PC-3 (cell line): ENCODE measurements at regions not wholly inside any gene's neighbourhood (a gene's known extent, or its start where the extent isn't known, plus 50 kb on each side); places are given as distances from the start of the nearest gene placed in this dataset.
A peak's percentile ranks its signal among the peaks of the same experiment; 100 is the strongest.

ENCODE experiments used
- ATAC-seq: fragments of 200-7000 bp; cut with Tn5 transposase; 2 replicates; pipeline ENCODE4 v1.9.1; 2020; ENCODE audit warnings: mild to moderate bottlenecking, moderate library complexity
- BruUV-seq: library from RNA; stranded (reverse); fragments of 400-500 nt; replicated peaks from 2 replicates; lab custom pipeline; 2021; lab: Mats Ljungman, UMichigan
- CTCF ChIA-PET: fragments of 300-600 bp; sonication (Branson Sonifier 250); formaldehyde crosslinking; loops from one replicate; lab custom pipeline; 2022; ENCODE audit warnings: antibody characterized with exemption; lab: Charles Lee
- POLR2A ChIA-PET: fragments of 300-600 bp; sonication (Branson Sonifier 250); formaldehyde crosslinking; loops from one replicate; lab custom pipeline; 2022; ENCODE audit warnings: antibody characterized with exemption; ENCODE audit not compliant: unreplicated experiment; lab: Charles Lee
- DNase-seq: peaks from one replicate; pipeline ENCODE4 v3.0.0-alpha.2; 2015
- H2AFZ ChIP-seq: fragments of 300-600 bp; sonication (generic); 2 replicates; pipeline ENCODE4 v1.6.0; 2016; ENCODE audit warnings: antibody characterized with exemption, low read length
- H3F3A ChIP-seq: fragments of 300-600 bp; sonication (generic); one replicate; pipeline ENCODE4 v1.6.0; 2017; ENCODE audit warnings: antibody characterized with exemption, low read length, control low read depth, mild to moderate bottlenecking; ENCODE audit not compliant: unreplicated experiment
- H3K27ac ChIP-seq: fragments of 300-600 bp; sonication (generic); 2 replicates; pipeline ENCODE4 v1.5.1; 2016; ENCODE audit warnings: mild to moderate bottlenecking, low read length
- H3K27me3 ChIP-seq: fragments of 300-600 bp; sonication (generic); 2 replicates; pipeline ENCODE4 v1.6.1; 2016; ENCODE audit warnings: low read length, mixed read lengths
- H3K36me3 ChIP-seq: fragments of 300-600 bp; sonication (generic); 2 replicates; pipeline ENCODE4 v1.6.1; 2016; ENCODE audit warnings: low read depth, mixed run types, low read length, mixed read lengths
- H3K4me1 ChIP-seq: fragments of 300-600 bp; sonication (generic); 2 replicates; pipeline ENCODE4 v1.5.1; 2016; ENCODE audit warnings: low read length; ENCODE audit not compliant: insufficient read depth
- H3K4me2 ChIP-seq: fragments of 300-600 bp; sonication (generic); 2 replicates; pipeline ENCODE4 v1.6.0; 2016; ENCODE audit warnings: low read length
- H3K4me3 ChIP-seq: fragments of 300-600 bp; sonication (generic); 2 replicates; pipeline ENCODE4 v1.5.1; 2016; ENCODE audit warnings: mild to moderate bottlenecking, low read length, mixed read lengths
- H3K79me2 ChIP-seq: fragments of 300-600 bp; sonication (generic); 2 replicates; pipeline ENCODE4 v1.6.1; 2017; ENCODE audit warnings: low read length, mixed read lengths
- H3K9ac ChIP-seq: fragments of 300-600 bp; sonication (generic); 2 replicates; pipeline ENCODE4 v1.6.0; 2016; ENCODE audit warnings: mild to moderate bottlenecking, low read length
- H3K9me2 ChIP-seq: fragments of 300-600 bp; sonication (generic); replicated peaks from 2 replicates; pipeline ENCODE4 v1.6.1; 2016; ENCODE audit warnings: mixed run types, low read length, mixed read lengths
- H3K9me3 ChIP-seq: fragments of 300-600 bp; sonication (generic); 2 replicates; pipeline ENCODE4 v1.6.1; 2016; ENCODE audit warnings: low read length, mixed read lengths
- H4K20me1 ChIP-seq: fragments of 300-600 bp; sonication (generic); 2 replicates; pipeline ENCODE4 v1.6.1; 2016; ENCODE audit warnings: low read length, mixed read lengths
- EZH2 ChIP-seq: fragments of 300-600 bp; sonication (generic); IDR thresholded peaks from one replicate; pipeline ENCODE4 v1.6.1; 2017; ENCODE audit warnings: antibody characterized with exemption, mild to moderate bottlenecking, low read length; ENCODE audit not compliant: unreplicated experiment
- EZH2phosphoT487 ChIP-seq: fragments of 300-600 bp; sonication (generic); IDR thresholded peaks from 2 replicates; pipeline ENCODE4 v1.6.1; 2018; ENCODE audit warnings: mild to moderate bottlenecking, antibody characterized with exemption, low read length, borderline replicate concordance
- intact Hi-C: fragments of 100-400 bp; cut with micrococcal nuclease; formaldehyde crosslinking; loops from 2 replicates; pipeline ENCODE4 v1.9.0; 2023
- TF ChIP-seq, protein P1 (sequence below): fragments of 300-600 bp; sonication (generic); conservative IDR thresholded peaks from 2 replicates; pipeline ENCODE4 v1.5.1; 2017; ENCODE audit warnings: antibody characterized with exemption, low read depth, mild to moderate bottlenecking, low read length

DNA sequence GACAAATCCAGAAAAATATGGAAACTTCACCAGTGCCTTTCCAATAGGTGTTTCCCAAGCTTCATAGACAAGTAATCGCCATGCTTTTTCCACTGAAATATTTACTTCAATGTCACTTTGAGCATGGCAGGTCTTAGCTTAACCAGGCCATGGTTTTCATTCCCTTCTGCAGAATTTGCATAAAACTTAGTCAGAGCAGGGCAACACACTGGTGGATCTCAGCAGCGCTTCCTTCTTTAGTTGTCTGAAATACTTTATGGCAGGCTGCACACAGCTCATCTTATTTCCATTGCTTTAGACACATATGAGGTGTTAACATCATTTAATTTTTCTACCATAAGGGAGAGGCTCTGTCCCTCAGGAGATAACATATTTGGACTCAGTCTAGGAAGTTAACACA lies 102.9 kb upstream of the AHR start:
- CTCF ChIA-PET = no interaction called here

DNA sequence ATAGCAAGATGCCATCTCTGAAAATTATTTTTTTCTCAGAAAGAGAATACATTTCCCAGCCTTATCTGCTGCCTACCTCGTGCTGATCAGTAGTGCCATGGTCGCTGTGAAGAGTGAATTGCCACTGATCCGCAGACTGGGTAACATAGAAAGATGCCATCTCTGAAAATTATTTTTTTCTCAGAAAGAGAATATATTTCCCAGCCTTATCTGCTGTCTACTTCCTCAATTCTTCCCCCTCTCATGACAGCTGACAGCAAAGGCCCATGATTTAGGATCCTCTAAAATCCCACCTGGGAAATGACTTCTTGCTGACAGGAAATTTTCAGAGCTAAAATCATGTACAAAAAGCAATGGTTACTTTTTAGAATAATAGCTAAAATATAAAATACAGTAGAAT lies 92.5 kb upstream of the AHR start:
- H2AFZ ChIP-seq = 0 out of 2 replicates have a peak overlapping the region, but pooled peaks have one; percentile 10
- H3K9me3 ChIP-seq = no peaks in the 10 kb centered on the region
- H3K27ac ChIP-seq = peak overlapping the region; percentile 97
- H3K36me3 ChIP-seq = no peaks in the 10 kb centered on the region
- TSS peak; percentile 53 for BruUV-seq
- ChIA-PET POLR2A (no interaction called here), CTCF (no interaction called here)
- H3K9me2 ChIP-seq = no peaks in the 10 kb centered on the region
- no peaks in the 10 kb centered on the region for H3K79me2 ChIP-seq
- peak overlapping the region; percentile 81 for H3K9ac ChIP-seq
- peak overlapping the region; percentile 29 for H3K4me2 ChIP-seq
- ATAC-seq (peak; percentile 3; the same call in 1 of the 2 replicates), DNase-seq (no peak)
- no peak overlapping the region for H3K4me3 ChIP-seq
- TF ChIP-seq EZH2 (no peak), EZH2phosphoT487 (no peak)
- TF ChIP-seq, protein P1, sequence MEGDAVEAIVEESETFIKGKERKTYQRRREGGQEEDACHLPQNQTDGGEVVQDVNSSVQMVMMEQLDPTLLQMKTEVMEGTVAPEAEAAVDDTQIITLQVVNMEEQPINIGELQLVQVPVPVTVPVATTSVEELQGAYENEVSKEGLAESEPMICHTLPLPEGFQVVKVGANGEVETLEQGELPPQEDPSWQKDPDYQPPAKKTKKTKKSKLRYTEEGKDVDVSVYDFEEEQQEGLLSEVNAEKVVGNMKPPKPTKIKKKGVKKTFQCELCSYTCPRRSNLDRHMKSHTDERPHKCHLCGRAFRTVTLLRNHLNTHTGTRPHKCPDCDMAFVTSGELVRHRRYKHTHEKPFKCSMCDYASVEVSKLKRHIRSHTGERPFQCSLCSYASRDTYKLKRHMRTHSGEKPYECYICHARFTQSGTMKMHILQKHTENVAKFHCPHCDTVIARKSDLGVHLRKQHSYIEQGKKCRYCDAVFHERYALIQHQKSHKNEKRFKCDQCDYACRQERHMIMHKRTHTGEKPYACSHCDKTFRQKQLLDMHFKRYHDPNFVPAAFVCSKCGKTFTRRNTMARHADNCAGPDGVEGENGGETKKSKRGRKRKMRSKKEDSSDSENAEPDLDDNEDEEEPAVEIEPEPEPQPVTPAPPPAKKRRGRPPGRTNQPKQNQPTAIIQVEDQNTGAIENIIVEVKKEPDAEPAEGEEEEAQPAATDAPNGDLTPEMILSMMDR = no peak
- H3F3A ChIP-seq = no peaks in the 10 kb centered on the region
- intact Hi-C loops = no loop called here
- H3K27me3 ChIP-seq = no peaks in the 10 kb centered on the region
- H4K20me1 ChIP-seq = no peaks in the 10 kb centered on the region
- H3K4me1 ChIP-seq = peaks cover 27% of the 10 kb centered on the region

More for the DNA sequence above, 102.9 kb upstream of the AHR start:
- intact Hi-C loops = no loop called here
- no peak overlapping the region for H3K4me3 ChIP-seq
- no peak overlapping the region for H2AFZ ChIP-seq
- no peaks in the 10 kb centered on the region for H4K20me1 ChIP-seq
- no peaks in the 10 kb centered on the region for H3K36me3 ChIP-seq
- no peak overlapping the region for H3K4me2 ChIP-seq
- BruUV-seq = no TSS peak
- H3K9me3 ChIP-seq = no peaks in the 10 kb centered on the region
- no peaks in the 10 kb centered on the region for H3K79me2 ChIP-seq
- DNase-seq (no peak), ATAC-seq (no peak)
- no peak overlapping the region for H3K27ac ChIP-seq
- TF ChIP-seq EZH2 = no peak
- TF ChIP-seq EZH2phosphoT487 = no peak
- TF ChIP-seq, protein P1 = no peak
- H3F3A ChIP-seq = no peaks in the 10 kb centered on the region
- H3K9ac ChIP-seq = no peak overlapping the region
- H3K27me3 ChIP-seq = no peaks in the 10 kb centered on the region
- no peaks in the 10 kb centered on the region for H3K9me2 ChIP-seq
- POLR2A ChIA-PET = no interaction called here
- H3K4me1 ChIP-seq = no peaks in the 10 kb centered on the region

DNA sequence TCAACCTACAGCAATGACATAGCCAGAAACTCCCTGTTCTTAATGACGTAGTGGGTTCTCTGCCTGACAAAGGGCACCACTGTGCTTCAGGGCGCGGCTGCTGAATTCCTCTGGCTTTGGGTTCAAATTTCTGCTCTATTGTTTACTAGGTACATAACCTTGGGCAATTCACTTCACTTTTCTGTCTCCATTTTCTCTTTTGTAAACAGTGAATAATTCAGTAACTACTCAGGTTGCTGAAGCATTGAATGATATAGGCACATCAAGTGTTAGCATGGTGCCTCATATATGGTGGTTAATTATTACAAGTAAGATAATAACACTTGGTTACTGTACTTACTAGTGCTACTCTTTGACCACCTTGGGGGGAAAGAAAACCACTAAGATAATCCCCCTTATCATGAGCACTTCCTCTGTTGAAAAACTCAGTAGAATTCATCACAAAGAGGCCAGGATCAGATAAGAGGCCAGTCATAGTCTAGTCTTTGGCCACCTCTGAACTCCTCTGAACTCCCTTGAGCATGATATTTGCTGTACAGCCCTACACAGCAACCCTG lies 92.0 kb upstream of the AHR start:
- peaks cover 27% of the 10 kb centered on the region for H3K4me1 ChIP-seq
- ChIA-PET POLR2A (no interaction called here), CTCF (no interaction called here)
- peak overlapping the region; percentile 97 for H3K27ac ChIP-seq
- ATAC-seq = peak; percentile 98
- H4K20me1 ChIP-seq = no peaks in the 10 kb centered on the region
- BruUV-seq = no TSS peak
- H3K4me2 ChIP-seq = peak overlapping the region; percentile 29
- no peaks in the 10 kb centered on the region for H3F3A ChIP-seq
- intact Hi-C loops = no loop called here
- H2AFZ ChIP-seq = 0 out of 2 replicates have a peak overlapping the region, but pooled peaks have one; percentile 10
- H3K9me2 ChIP-seq = no peaks in the 10 kb centered on the region
- H3K36me3 ChIP-seq = no peaks in the 10 kb centered on the region
- no peaks in the 10 kb centered on the region for H3K27me3 ChIP-seq
- no peak overlapping the region for H3K4me3 ChIP-seq
- DNase-seq = peak; percentile 93
- H3K79me2 ChIP-seq = no peaks in the 10 kb centered on the region
- peak overlapping the region; percentile 81 for H3K9ac ChIP-seq
- TF ChIP-seq EZH2 = no peak
- TF ChIP-seq, protein P1 = no peak
- TF ChIP-seq EZH2phosphoT487 = no peak
- H3K9me3 ChIP-seq = no peaks in the 10 kb centered on the region
